Epithelial cell of esophagus (primary cell): ENCODE measurements at regions not wholly inside any gene's neighbourhood (a gene's known extent, or its start where the extent isn't known, plus 50 kb on each side); places are given as distances from the start of the nearest gene placed in this dataset.

Experiments
- DNase-seq: peaks from one replicate; pipeline ENCODE4 v3.0.0; 2010; ENCODE audit warnings: low read depth
- H3K4me3 ChIP-seq: 2 replicates; pipeline ENCODE4 v1.5.1; 2011; ENCODE audit warnings: mild to moderate bottlenecking, low read length, control low read depth
- TF ChIP-seq, protein P1 (sequence below): IDR thresholded peaks from 2 replicates; pipeline ENCODE4 v1.5.1; 2011; ENCODE audit warnings: low read depth, mild to moderate bottlenecking, low read length, control low read depth, inconsistent platforms; ENCODE audit not compliant: insufficient read depth; ENCODE audit errors: missing control alignments

DNA sequence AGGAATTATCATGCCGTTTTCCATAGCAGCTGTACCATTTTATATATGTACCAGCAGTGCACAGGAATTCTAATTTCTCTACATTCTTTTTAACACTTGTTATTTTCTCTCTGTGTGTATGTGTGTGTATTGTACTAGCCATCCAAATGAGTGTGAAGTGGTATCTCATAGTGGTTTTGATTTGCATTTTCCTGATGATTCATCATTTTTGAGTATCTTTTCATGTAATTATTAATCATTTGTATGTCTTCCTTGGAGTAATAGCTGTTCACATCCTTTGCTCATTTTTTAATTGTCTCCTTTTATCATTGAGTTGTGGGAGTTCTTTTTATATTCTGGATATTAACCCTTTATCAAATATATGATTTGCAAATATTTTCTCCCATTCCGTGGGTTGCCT, 95.6 kb upstream of the MANSC4 start:
- TF ChIP-seq, protein P1, sequence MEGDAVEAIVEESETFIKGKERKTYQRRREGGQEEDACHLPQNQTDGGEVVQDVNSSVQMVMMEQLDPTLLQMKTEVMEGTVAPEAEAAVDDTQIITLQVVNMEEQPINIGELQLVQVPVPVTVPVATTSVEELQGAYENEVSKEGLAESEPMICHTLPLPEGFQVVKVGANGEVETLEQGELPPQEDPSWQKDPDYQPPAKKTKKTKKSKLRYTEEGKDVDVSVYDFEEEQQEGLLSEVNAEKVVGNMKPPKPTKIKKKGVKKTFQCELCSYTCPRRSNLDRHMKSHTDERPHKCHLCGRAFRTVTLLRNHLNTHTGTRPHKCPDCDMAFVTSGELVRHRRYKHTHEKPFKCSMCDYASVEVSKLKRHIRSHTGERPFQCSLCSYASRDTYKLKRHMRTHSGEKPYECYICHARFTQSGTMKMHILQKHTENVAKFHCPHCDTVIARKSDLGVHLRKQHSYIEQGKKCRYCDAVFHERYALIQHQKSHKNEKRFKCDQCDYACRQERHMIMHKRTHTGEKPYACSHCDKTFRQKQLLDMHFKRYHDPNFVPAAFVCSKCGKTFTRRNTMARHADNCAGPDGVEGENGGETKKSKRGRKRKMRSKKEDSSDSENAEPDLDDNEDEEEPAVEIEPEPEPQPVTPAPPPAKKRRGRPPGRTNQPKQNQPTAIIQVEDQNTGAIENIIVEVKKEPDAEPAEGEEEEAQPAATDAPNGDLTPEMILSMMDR: no peak
- H3K4me3 ChIP-seq: no peak overlapping the region
- DNase-seq: no peak

DNA sequence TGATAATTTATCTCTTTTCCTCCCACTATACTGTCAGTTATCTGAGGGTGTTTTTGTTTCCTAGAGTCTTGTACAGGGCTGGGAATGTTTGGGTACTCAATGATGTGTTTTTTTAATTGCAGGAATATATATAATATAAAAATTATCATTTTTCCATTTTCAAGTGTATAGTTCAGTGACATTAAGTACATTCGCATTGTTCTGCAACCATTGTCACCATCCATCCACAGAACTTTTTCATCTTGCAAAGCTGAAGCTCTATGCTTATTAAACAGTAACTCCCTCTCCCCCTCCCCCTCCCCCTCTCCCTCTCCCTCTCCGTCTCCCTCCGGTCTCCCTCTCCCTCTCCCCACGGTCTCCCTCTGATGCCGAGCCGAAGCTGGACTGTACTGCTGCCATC, 93.0 kb upstream of the MANSC4 start:
- TF ChIP-seq, protein P1: no peak
- no peak overlapping the region for H3K4me3 ChIP-seq
- no peak for DNase-seq

DNA sequence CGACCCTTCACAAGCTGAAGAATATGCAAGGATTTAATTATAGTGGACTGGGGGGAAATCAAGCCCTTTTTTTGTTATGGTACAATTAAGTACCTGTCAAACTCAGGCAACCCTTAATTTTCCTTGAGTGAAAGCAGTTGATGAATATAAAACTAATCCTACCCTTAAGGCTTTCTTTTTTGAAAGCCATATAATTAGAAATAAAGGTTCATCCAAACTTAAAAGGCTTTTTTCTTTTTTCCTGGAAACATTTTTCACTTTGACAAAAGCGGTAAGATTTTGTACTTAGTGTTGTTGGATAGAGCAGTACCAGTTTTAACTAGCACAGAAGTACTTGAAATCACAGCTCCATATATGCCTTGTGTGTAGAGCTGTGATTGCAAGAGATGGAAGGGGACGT, 91.9 kb upstream of the MANSC4 start:
- no peak overlapping the region for H3K4me3 ChIP-seq
- TF ChIP-seq, protein P1: no peak
- DNase-seq: no peak

DNA sequence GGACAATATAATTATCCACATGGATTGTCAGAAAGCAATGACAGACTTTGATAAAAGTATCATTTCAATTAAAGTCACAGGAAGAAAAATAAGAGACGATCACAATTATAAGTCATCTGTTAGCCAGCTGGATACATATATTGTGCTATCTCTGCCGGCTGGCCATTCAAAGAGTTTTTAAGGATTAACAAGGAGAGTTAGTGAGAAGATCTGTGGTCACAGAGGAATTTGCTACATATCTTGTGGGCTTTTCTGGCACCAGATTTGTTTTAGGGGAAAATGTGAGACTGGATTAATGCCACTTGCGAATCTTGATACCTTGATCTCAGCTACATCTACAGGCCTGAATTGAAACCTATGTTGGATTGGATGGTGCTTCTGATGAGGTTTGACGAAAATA, 90.9 kb upstream of the MANSC4 start:
- TF ChIP-seq, protein P1: no peak
- DNase-seq: no peak

DNA sequence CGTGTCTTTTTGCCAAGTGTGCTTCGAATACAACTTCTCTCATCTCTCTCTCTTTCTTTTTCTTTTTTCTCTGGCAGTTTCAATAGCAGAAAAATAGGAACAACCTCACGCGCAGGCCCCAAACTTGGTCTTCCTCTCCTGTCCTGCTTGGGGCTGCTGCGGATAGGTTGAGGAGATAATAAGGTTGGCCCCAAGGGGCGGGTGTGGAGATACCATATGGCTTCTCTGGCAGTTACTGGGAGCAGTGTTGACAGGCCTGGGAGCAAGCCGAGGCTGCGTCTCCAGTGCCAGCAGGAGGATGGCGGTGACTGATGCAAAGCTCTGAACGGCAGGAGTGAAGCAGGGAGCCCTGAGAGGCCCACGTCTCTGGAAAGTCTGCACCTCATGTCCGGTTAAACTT, 89.5 kb upstream of the MANSC4 start:
- DNase-seq: no peak
- H3K4me3 ChIP-seq: no peak overlapping the region

More for the DNA sequence above, 90.9 kb upstream of the MANSC4 start:
- H3K4me3 ChIP-seq: no peak overlapping the region

DNA sequence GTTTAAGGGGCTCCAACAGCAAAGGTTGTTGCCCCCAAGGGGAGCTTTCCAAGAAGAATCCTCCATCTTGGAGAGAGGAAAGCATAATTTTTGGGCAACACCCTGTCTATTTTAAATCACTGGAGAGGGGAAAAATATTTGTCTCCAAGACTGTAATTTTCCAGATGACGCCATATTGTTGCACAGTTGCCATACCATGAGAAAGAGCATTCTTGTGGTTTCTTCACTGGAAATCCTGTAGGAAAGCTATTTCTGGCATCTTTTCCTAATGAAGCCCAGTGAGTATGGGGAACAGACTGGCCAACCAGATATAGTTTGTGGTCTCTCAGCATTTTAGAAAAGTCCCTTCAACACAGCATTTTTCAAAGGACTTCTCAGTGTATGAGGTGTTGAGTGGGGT, 88.1 kb upstream of the MANSC4 start:
- peak; percentile 23 for DNase-seq
- no peak overlapping the region for H3K4me3 ChIP-seq
- TF ChIP-seq, protein P1: no peak

More for the DNA sequence above, 89.5 kb upstream of the MANSC4 start:
- TF ChIP-seq, protein P1: no peak

DNA sequence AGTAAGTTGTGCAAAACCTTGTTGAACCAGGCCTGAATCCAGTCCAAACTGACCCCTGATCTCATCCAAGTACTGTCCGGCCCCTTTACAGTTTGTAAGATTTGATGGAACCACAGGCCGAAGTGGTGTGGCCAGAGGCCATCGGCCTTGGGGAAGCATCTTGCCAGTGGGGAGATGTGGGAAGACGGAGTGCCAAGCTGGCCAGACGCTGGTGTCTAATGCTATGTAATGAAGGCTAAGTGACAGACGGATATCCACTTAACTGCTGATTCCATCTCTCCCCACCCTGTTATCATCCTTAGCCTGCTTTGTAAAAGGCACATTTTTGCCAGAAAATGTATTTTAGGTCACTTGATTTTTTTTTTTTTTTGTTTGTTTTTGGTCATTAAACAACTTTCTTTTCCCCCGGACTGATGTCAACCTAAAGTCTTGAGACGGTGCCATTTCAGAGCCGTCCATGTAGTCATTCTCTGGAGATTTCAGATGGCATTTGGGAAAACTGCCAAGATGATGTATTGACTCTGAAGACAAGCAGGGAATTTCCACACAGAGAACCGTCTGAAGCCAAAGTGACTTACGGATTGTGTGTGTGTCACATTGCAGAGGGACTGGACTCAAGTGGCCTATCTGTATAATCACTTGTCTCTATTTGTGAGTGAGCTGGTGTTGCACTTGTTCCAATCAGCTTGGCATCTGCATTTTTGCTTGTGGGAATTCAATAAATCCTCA, 86.5 kb upstream of the MANSC4 start:
- peak; percentile 66 for DNase-seq
- TF ChIP-seq, protein P1: no peak
- H3K4me3 ChIP-seq: no peak overlapping the region
